ENCODE measurements at regions not wholly inside any gene's neighbourhood (a gene's known extent, or its start where the extent isn't known, plus 50 kb on each side); places are given as distances from the start of the nearest gene placed in this dataset.

DNA sequence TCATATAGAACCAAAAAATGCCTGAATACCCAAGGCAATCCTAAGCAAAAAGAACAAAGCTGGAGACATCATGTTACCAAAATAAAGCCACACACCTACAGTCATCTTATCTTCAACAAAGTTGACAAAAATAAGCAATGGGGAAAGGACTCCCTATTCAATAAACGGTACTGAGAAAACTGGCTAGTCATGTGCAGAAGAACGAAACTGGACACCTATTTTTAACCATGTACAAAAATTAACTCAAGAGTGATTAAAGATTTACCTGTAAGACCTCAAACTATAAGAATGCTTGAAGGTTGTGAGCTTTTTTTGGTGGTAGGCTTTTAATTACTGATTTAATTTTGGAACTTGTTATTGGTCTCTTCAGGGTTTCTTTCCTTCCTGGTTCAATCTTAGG is 236.0 kb upstream of the DEFB112 start:
- DNase-seq: no peak
- intact Hi-C loops (cut with micrococcal nuclease; ENCODE audit: unreplicated experiment): no loop called here
- Mint-ChIP-seq H3K4me3 (ENCODE audit: low read depth, unreplicated experiment) (no peak overlapping the region), H3K9me3 (ENCODE audit: low read depth, unreplicated experiment) (no peaks in the 10 kb centered on the region), H3K36me3 (ENCODE audit: insufficient read depth, unreplicated experiment) (no peaks in the 10 kb centered on the region), H3K4me1 (ENCODE audit: low read depth, unreplicated experiment) (no peaks in the 10 kb centered on the region), H3K27ac (ENCODE audit: unreplicated experiment) (no peak overlapping the region), H3K27me3 (ENCODE audit: unreplicated experiment) (no peaks in the 10 kb centered on the region)
- BruUV-seq (replicated peaks): no TSS peak
- CTCF ChIA-PET: no interaction called here
- TF ChIP-seq, protein P1, sequence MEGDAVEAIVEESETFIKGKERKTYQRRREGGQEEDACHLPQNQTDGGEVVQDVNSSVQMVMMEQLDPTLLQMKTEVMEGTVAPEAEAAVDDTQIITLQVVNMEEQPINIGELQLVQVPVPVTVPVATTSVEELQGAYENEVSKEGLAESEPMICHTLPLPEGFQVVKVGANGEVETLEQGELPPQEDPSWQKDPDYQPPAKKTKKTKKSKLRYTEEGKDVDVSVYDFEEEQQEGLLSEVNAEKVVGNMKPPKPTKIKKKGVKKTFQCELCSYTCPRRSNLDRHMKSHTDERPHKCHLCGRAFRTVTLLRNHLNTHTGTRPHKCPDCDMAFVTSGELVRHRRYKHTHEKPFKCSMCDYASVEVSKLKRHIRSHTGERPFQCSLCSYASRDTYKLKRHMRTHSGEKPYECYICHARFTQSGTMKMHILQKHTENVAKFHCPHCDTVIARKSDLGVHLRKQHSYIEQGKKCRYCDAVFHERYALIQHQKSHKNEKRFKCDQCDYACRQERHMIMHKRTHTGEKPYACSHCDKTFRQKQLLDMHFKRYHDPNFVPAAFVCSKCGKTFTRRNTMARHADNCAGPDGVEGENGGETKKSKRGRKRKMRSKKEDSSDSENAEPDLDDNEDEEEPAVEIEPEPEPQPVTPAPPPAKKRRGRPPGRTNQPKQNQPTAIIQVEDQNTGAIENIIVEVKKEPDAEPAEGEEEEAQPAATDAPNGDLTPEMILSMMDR (IDR thresholded peaks at IDR 0.05; ENCODE audit: unreplicated experiment): no peak

DNA sequence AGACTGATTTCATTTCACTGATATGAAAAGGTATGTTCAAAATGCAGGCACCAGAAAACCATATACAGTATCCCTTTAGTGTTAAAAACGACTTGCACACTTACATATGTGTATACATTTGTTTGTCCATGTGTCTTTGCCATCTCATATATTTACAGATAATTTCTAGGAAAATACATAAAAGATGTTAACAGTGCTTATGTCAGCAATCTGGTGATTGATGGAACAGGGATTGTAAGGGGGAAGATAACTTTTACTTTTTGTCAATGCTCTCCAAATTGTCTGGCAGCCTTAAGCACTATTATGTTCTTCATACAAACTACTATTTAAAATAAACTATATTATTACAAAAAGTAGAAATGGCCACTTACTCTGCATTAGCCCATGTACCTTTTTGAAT is 238.5 kb upstream of the DEFB112 start:
- Mint-ChIP-seq H3K4me3 (ENCODE audit: low read depth, unreplicated experiment) (no peak overlapping the region), H3K27ac (ENCODE audit: unreplicated experiment) (no peak overlapping the region), H3K9me3 (ENCODE audit: low read depth, unreplicated experiment) (no peaks in the 10 kb centered on the region), H3K4me1 (ENCODE audit: low read depth, unreplicated experiment) (no peaks in the 10 kb centered on the region), H3K27me3 (ENCODE audit: unreplicated experiment) (no peaks in the 10 kb centered on the region), H3K36me3 (ENCODE audit: insufficient read depth, unreplicated experiment) (no peaks in the 10 kb centered on the region)
- DNase-seq: no peak
- intact Hi-C loops (cut with micrococcal nuclease; ENCODE audit: unreplicated experiment): no loop called here
- no TSS peak for BruUV-seq (replicated peaks)
- TF ChIP-seq, protein P1 (IDR thresholded peaks at IDR 0.05; ENCODE audit: unreplicated experiment): no peak
- CTCF ChIA-PET: no interaction called here

DNA sequence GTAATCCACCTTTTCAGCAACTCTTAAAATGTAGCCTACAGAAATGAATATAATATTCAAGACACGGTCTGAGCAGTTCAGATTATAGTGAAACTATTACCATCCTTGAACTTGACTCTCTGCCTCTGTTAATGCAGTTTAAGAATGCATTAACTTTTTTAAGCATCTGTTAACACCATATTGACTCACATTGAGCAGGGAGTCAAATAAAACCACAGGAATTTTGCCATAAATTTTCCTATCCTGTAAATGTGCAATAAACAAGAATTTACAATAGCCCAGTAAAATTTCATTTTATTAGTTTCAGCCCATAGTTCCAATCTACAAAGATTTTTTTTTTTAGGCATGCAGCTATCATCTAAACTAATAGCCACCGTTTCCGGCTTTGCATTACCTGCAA is 239.2 kb upstream of the DEFB112 start:
- no peaks in the 10 kb centered on the region for H3K27me3 Mint-ChIP-seq (ENCODE audit: unreplicated experiment)
- no peaks in the 10 kb centered on the region for H3K9me3 Mint-ChIP-seq (ENCODE audit: low read depth, unreplicated experiment)
- intact Hi-C loops (cut with micrococcal nuclease; ENCODE audit: unreplicated experiment): no loop called here
- no peak overlapping the region for H3K27ac Mint-ChIP-seq (ENCODE audit: unreplicated experiment)
- no peaks in the 10 kb centered on the region for H3K36me3 Mint-ChIP-seq (ENCODE audit: insufficient read depth, unreplicated experiment)
- H3K4me3 Mint-ChIP-seq (ENCODE audit: low read depth, unreplicated experiment): no peak overlapping the region
- TF ChIP-seq, protein P1 (IDR thresholded peaks at IDR 0.05; ENCODE audit: unreplicated experiment): no peak
- no TSS peak for BruUV-seq (replicated peaks)
- no peaks in the 10 kb centered on the region for H3K4me1 Mint-ChIP-seq (ENCODE audit: low read depth, unreplicated experiment)
- CTCF ChIA-PET: no interaction called here
- DNase-seq: no peak

DNA sequence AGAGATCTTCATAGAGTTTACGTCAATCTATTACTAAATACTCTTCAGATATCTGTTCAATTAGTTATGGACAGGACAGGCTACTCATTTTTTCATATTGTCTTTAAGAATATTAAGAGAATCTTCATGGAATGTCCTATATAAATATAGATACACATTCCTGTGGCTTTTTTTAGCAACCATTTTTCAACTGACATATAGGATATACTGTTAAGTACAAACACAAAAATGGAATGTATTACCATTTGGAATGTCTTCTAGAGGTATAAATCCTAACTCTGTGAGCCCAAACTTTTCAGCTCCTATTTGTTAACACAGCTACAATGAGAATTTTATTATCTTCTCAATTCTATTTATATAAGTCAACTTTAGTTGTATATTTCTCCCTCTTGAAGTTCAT is 239.6 kb upstream of the DEFB112 start:
- no peak for DNase-seq
- CTCF ChIA-PET: no interaction called here
- BruUV-seq (replicated peaks): no TSS peak
- H3K27ac Mint-ChIP-seq (ENCODE audit: unreplicated experiment): no peak overlapping the region
- H3K4me3 Mint-ChIP-seq (ENCODE audit: low read depth, unreplicated experiment): no peak overlapping the region
- no peaks in the 10 kb centered on the region for H3K4me1 Mint-ChIP-seq (ENCODE audit: low read depth, unreplicated experiment)
- intact Hi-C loops (cut with micrococcal nuclease; ENCODE audit: unreplicated experiment): no loop called here
- no peaks in the 10 kb centered on the region for H3K9me3 Mint-ChIP-seq (ENCODE audit: low read depth, unreplicated experiment)
- H3K36me3 Mint-ChIP-seq (ENCODE audit: insufficient read depth, unreplicated experiment): no peaks in the 10 kb centered on the region
- TF ChIP-seq, protein P1 (IDR thresholded peaks at IDR 0.05; ENCODE audit: unreplicated experiment): no peak
- H3K27me3 Mint-ChIP-seq (ENCODE audit: unreplicated experiment): no peaks in the 10 kb centered on the region

DNA sequence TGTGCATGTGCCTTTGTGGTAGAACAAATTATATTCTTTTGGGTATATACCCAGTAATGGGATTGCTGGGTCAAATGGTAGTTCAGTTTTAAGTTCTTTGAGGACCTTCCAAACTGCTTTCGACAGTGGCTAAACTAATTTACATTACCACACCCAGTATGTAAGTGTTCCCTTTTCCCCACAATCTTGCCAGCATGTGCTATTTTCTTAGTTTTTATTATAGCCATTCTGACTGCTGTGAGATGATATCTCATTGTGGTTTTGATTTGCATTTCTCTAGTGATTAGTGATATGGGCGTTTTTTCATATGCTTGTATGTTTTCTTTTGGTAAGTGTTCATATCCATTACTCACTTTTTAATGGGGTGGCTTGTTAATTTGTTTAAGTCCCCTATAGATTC is 251.6 kb upstream of the DEFB112 start:
- H3K9me3 Mint-ChIP-seq (ENCODE audit: low read depth, unreplicated experiment): peaks cover 5% of the 10 kb centered on the region
- H3K36me3 Mint-ChIP-seq (ENCODE audit: insufficient read depth, unreplicated experiment): no peaks in the 10 kb centered on the region
- H3K4me3 Mint-ChIP-seq (ENCODE audit: low read depth, unreplicated experiment): no peak overlapping the region
- no peaks in the 10 kb centered on the region for H3K4me1 Mint-ChIP-seq (ENCODE audit: low read depth, unreplicated experiment)
- intact Hi-C loops (cut with micrococcal nuclease; ENCODE audit: unreplicated experiment): no loop called here
- BruUV-seq (replicated peaks): no TSS peak
- TF ChIP-seq, protein P1 (IDR thresholded peaks at IDR 0.05; ENCODE audit: unreplicated experiment): no peak
- CTCF ChIA-PET: no interaction called here
- no peak for DNase-seq
- no peaks in the 10 kb centered on the region for H3K27me3 Mint-ChIP-seq (ENCODE audit: unreplicated experiment)
- no peak overlapping the region for H3K27ac Mint-ChIP-seq (ENCODE audit: unreplicated experiment)
